OCI-LY1 (cell line): ENCODE measurements at regions not wholly inside any gene's neighbourhood (a gene's known extent, or its start where the extent isn't known, plus 50 kb on each side); places are given as distances from the start of the nearest gene placed in this dataset.

Experiments
- CTCF ChIP-seq: fragments of 200-600 bp; sonication (generic), shearing (Covaris generic); IDR thresholded peaks from 2 replicates; pipeline ENCODE4 v1.5.1; 2017; ENCODE audit warnings: mild to moderate bottlenecking, antibody characterized with exemption, low read length, moderate library complexity, mixed read lengths
- EZH2 ChIP-seq: fragments of 200-600 bp; sonication (generic), shearing (Covaris generic); IDR thresholded peaks from 2 replicates; pipeline ENCODE4 v1.8.0; 2017; ENCODE audit warnings: borderline replicate concordance, mixed run types, mild to moderate bottlenecking, antibody characterized with exemption, low read length, moderate library complexity, mixed read lengths

DNA sequence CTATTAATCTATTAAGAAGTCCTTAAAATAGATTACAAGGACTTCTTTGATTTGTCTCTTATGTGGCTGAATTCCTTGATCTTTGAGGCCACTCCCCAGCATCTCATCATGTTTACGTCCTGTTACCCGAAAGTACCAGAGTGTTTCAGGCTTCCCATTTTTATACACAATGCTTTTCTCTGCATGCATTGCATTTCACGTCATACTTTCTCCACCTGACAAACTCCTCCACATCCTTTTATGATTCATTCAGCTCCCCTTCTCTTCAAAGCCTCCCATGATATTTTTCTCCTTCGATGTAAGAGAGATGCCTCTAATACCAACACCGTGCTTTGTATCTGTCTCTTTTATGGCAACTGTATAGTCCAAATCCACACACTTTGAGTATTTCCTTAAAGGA, 379.0 kb upstream of the CRIM1 start:
- TF ChIP-seq CTCF = no peak
- no peak for TF ChIP-seq EZH2
